NCI-H1930 (cell line): ENCODE measurements at regions not wholly inside any gene's neighbourhood (a gene's known extent, or its start where the extent isn't known, plus 50 kb on each side); places are given as distances from the start of the nearest gene placed in this dataset.
"Not testable (repeated sequence)": the region's sequence is repeated elsewhere in the genome, so short reads cannot be mapped to it uniquely, and the experiment has no call there.

Experiments
- DNase-seq, 2 experiments: peaks; one replicate each; lab custom pipeline; 2025; lab: John Stamatoyannopoulos, UW

DNA sequence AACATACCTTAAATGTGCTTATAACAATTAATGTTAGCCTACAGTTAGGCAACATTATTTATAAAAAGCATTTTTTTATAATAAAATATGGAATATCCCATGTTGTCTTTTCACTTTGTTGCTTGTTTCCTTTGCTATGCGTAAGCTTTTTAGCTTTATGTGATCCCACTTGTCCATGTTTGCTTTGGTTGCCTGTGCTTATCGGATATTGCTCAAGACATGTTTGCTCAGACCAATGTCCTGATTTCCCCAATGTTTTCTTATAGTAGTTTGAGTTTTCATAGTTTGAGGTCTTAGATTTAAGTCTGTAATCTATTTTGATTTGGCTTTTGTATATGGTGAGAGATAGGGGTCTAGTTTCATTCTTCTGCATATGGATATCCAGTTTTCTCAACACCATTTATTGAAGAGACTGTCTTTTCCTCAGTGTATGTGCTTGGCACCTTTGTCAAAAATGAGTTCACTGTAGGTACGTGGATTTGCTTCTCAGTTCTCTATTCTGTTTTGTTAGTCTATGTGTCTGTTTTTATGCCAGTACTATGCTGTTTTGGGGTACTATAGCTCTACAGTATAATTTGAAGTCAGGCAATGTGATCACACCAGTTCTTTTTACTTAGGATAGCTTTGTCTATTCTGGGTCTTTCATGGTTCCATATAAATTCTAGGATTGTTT is 592.7 kb upstream of the SEMA6D start:
- DNase-seq: no peak

DNA sequence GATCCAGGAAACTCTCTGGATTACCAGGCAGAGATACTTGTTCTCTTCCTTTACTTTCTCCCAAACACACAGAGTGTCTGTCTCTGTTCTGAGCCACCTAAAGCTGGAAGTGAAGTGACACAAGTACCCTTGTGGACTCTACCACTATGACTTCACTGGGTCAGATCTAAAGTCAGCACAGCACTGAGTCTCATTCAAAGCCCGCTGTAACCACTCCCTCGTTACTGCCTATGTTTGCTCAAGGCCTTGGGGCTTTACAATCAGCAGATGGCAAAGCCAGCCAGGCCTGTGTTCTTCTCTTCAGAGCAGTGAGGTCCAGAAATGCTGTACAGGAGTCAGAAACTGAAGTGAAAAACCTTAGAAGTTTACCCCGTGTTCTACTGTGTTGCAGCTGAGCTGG is 588.3 kb upstream of the SEMA6D start:
- DNase-seq: no peak

DNA sequence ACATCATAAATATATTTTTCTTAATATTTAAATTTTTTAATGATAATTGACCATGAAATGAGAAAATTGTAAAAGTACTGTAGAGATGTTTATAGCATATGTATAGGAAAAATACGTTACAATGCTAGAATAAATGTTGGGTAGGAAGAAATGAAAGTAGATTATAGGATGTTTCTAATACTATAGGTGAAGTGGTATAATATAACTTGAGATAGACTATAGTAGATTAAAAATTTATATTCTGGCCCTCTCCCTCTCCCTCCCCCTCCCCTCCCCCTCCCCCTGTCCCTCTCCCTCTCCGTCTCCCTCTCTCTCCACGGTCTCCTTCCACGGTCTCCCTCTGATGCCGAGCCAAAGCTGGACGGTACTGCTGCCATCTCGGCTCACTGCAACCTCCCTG is 585.9 kb upstream of the SEMA6D start:
- DNase-seq: not testable (repeated sequence)

DNA sequence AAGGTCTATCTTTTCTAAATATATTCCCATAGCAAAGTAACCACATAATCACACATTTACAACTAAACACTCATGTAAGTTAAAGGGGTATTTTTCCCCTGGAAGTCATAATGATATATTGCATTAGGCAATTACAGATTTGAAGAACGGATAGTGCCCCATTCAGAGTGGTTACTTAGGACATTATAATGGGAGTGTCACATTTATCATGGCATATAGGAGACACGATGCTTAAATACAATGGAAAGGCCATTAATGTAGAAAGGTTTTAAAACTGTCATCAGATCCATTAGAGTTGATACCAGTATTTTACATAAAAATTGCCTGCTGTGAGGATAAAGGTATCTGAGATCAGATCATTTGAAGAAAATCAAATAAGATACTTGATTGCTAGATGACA is 582.0 kb upstream of the SEMA6D start:
- DNase-seq: no peak

DNA sequence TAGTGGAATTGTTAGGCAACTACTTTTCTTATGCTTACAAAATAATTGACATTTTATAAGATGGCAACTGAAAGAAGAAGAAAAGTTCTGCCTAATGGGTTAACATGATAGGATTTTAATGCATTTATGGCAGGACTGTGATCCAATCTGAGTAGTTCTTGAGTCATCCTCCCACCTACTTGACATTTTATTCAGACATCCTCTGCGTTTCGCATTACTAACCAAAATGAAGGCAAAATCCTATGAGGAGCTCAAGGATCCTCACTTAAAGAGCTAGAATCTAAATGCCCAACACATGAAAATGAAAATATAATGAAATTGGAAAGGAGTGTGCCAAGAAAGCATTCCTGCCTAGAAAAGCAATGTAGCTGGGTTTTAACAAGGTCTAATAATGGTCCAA is 581.1 kb upstream of the SEMA6D start:
- no peak for DNase-seq

DNA sequence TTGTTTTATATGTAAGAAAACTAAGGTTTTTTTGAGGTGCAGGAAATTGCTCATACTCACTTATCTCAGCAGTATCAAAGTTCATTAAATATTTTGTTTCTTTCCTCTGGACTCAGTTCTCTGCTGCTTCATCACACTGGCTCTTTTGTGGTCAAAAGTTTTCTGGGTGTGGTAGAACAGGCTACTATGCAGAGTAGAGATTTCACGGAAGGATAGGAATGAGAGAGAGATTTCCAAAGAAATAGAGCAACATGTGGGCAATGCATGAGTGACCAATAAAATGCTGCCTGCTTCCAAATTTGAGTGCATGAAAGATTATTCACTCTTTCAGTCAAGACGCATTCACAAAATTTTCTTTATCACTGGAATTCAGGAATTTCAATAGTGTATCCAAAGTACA is 577.3 kb upstream of the SEMA6D start:
- DNase-seq: no peak

DNA sequence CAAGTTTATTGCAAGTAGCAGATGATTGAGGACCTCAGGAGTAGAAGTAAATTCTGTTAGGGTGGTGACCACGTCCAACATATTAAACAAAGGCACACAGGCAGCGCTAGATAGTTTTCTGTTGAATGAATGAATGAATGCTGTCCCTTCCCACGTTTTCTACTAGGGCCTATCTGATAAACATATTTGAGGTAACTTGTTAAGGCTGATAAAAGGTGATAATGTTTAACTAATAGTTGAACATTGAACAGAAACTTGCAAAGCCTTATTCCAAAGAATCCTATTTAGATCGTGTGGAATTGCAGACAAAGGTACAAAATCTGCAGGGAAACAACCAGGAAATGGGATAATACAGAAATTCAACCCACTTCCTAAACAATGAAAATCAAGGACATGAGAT is 559.5 kb upstream of the SEMA6D start:
- DNase-seq: no peak

DNA sequence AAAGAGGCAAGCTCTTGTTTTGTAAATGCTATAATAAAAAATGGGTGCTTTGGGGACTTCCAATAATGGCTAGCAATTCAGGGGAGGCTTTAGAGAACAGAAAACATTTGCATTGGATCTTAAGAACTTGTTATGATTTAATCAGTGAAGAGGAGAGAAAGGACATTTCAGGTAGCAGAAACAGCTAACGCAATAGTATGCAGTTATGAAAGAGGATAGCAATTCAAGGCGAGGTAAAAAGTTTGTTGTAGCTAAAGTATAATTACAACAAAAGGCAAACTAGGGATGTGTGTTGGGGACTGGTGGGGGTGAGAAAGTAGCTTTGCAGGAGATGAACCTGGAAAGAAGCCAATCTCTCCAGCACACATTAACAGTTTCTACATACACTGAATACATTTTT is 558.7 kb upstream of the SEMA6D start:
- DNase-seq: no peak

DNA sequence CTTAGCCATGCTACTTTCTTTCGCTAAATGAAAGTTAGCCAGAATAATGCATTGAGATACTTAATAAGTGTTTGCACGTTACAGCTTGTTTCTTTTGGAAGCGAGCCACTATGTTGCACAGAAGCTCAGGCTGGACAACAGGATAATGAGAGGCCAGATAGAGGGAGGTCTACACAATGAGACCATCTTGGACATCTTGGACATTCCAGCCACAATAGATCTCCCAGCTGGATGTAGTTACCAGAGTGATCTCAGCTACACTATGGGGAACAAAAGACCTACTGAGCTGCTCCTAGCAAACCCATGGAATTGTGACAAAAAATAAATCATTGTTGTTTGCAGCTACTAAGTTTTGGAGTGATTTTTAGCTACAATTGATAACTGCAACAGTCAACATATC is 540.1 kb upstream of the SEMA6D start:
- DNase-seq: no peak

DNA sequence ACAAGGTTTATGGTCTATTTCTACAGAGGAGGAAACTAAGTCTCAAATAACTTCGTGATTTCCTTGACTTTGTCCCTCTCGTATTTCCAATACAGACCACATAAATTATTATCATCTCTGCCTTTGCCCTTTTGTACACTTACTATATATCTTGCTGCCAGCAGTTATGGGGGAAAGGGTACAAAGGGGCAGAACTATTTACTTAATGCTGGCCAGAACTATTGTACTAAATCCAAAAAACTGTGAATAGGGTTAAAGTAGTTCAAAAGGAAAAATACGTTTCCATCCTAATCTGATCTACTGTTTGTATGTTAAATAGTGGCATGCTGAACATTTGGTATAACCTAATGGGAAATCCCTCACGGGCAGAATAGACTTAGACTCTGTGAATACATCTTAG is 537.3 kb upstream of the SEMA6D start:
- DNase-seq: no peak

DNA sequence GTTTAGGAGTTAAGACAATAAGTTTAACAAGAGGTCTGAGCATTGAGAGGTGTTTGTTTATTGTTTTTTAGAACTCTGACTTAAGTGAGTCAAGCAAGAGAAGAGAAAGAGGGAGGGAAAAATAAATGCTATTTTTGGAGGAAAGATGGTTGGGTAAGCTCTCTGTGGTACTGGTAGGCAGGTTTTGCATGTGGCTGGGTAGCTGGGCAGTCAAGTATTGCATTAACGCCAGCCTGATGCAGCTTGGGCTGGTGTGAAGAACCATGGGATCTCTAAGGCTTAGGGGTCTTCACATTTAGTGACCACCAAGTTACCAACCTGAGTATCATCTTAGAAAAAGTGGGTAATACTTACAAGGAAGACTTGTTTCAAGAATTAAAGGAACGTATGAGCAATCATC is 534.5 kb upstream of the SEMA6D start:
- no peak for DNase-seq

DNA sequence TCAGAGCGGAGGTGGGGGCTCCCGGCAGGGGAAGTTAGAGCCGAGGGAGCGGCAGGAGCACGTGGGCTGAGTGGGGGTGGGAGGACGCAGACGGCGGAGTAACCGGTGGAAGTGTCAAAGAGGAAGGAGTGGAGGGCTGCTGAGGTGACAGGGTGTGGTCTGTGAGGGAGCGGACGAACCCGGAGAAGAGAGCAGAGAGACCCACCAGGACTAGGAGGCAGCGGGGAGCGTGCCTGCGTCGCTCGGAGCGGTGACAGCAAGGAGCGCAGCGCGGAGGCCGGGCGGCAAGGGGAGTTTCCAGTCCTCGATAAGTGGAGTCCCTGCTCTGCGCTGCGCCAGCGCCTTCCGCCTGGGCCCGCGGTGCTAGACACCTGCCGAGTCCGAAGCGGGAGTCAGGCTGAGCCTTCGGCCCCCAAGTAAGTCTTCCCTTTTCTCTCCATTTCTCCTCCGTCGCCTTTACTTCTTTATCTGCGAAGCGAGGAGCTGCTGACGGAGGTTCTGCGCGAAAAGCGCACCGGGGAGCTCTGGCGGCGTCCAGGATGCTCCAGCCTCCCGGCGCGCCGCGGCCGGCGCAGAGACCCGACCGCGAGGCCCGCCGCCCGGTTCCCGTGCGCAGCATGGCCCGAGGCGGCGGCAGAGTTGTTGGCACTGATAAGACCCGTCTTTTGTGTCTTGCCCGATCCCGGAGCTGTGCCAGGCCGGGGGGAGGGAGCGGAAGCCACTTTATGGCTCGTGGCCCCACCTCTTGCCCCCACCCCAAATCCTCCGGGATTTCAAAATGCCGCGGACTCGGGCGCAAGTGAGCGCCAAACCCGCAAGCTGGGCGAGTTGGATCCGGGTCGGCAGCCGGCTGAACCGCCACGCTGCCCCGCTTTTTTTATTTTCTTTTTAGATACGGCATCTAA is 533.0 kb upstream of the SEMA6D start:
- peak in 1 of 2 experiments; percentile 7 for DNase-seq

DNA sequence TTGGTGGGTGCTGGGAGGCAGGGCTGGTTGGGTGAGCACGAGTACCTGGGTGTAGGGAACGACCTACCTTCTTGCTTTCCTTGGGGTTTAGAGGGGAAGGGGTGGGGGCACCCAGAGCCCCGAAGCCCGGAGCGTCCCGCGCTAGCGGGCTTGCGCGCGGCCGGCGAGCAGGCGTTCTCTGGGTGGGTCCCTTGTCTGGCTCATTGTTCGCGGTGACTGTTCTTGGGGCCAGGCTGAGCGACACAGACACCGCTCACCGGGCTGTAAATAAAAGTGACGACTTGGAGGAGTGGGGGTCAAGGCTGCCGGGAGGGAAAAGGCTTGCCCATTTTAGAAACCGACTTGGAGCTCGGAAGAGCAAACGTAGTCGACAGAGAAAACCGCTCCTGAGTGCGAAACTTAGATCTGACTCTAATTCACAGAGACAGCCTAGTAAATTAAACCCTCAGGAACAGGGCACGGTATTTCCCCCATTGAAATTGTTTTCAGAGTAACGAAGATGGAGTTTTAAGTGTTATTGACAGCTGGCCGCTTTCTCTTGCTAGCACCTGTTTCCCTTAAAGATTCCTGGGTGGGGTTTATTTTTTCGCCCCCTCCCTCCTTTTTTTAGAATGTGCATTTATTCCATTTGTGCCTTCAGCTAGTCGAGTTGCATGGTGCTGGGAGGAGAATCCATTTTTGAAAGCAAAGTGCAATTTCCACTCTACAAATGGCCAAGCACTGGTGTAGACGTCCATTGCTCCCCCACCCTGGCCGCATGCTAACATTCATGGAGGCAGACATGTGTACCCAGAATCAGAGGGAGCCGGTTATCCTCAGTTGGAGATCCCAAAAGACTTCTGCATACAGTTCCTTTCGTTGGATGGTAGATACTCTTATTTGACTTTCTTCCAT is 532.1 kb upstream of the SEMA6D start:
- no peak for DNase-seq

DNA sequence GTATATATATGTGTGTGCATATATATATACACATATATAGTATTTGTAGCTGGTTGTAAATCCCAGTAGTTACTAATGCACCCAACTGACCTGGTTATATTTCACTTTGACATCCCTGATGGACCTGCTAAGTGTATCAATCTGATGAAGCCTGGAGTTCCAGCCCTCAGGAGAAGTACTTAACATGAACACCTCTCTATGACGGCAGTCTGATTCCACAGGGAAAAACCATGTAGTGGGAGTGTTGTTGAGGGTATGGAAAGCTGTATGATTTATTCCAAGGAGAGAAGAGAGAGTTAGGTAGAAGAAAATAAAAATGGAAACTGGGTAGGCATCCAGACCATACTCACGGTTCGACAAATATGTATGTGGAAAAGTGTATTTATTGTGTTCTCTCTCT is 531.2 kb upstream of the SEMA6D start:
- DNase-seq: no peak

DNA sequence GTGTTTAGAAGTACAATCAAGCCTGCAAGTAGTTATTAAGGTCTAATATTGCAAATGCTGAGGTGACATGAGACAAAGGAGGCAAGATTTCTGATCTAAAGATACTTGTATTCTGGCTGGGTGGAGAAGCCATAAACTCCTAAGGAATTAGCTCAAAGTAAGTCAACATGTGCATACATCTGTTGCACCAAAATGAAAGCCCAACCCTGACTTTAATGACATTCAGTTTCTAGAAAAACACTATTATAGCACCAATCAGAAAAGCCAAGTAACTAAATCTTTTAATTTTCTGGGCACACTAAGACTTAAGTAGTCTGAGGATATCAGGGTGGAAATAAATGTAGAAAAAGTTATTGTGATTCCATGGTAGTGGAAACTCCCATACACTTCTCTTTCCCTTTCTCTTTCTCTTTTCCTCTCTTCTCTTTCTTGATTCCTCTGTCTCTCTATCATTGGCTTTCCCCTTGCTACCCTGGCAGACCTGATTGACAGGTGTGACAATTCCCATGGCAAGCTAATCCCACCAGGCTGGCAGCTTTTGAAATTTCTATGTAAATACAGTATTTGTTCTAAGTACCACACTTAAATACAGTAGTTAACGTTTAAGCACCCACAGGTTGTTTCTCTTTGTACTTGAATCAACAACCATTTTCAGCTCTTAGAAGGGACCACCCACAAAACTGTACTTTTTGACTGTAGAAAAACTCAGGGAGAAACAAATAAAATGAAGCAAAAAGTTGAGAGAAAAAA is 528.4 kb upstream of the SEMA6D start:
- DNase-seq: no peak

DNA sequence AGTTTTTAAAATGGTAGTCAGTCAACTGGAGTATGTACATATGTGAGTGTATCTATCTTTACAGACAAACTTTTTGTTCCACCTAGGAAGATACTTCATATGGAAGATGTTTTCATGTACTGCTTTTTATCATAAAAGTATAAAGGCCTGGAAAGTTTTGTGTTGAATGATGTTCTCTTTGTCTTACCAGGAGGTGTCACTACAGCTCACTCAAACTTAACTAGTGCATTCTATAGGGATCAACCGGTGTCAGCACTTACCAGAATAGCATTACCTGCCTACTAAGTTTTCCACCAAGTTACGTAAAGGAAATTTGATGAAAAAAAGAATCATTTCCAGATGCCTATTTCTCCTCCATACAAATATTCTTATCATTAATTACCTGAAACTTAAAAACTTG is 522.6 kb upstream of the SEMA6D start:
- DNase-seq: no peak

DNA sequence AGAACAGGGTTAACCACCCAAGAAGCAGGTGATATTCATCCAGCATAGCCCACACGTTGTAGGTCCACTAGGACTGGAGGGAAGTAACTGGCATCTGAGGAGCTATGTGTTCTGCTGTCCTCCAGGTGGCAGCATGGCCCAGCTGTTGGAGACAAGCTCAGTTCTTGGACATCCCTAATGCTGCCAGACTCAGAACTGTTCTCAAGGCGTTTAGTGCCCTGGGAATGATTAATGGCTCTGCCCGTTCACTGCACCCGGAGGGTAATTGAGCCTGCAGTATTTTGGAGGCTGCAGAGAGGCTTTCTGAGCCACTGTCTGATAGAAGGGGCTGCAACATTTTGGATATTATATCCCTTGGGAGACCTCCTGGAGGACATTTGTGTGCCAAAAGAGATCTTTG is 521.3 kb upstream of the SEMA6D start:
- peak; percentile 48 to 67 for DNase-seq

DNA sequence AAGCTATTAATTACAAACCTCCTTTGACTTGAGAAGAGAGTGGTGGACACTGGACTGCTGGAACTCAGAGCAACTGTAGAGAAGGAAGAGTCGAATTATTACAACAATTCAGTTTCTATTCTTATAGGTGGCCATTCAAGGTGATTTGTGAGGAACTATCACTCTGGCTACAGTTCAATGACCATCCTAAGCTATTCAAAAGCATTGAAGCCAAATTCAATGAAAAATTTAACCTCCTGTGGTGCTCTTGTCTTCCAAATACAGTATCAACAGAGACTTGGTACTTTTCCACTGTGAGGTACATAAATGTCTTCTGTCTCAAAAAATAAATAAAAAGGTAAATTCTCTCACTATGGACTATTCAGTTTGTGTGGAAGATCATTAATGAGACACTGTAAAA is 513.3 kb upstream of the SEMA6D start:
- DNase-seq: no peak

DNA sequence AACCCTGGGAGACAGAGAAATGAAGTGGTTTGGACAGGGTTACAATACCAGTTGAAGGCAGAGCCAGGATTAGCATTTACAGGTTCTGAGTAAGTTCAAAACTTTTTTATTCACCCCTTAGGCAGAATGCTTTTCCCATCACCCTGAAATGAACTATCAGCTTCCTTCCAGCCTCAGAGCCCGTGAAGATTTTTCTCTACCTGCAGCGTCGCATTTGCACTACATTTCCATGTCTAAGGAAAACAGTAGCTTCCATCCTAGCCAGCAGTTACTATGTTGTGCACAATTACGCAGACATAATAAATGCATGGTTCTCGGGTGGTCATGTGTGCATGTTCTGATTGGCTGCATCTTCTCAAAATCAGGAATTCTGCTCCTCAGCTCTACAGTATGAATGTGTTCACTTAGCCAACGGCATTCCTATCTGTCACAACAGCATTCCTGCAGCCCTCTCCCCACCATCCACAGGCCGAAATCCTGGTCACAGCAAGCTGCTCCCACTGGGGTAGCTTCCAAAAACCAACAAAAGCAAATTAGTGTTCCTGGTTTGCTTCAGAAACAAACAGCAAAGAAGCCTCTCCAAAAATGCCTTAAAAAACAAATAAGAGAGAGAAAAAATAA is 510.8 kb upstream of the SEMA6D start:
- DNase-seq: no peak

DNA sequence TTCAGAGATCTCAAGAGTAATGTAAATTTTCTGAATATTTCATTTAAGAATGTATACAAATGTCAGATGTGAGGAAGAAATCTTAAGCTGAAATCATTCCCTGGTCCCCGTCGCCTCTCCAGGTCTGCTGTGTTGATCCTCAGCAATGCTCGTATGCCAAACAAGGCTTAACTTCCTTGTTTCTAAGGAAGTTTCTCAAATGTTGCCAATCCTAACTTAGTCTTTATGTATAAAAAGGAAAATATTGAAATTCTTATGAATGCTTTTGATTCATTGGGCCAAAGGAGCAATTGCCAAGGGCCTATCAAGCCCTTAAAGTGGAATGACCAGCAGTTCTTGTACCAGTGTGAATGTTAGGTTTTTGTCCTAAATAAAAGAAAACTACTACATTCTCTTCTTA is 507.7 kb upstream of the SEMA6D start:
- no peak for DNase-seq

DNA sequence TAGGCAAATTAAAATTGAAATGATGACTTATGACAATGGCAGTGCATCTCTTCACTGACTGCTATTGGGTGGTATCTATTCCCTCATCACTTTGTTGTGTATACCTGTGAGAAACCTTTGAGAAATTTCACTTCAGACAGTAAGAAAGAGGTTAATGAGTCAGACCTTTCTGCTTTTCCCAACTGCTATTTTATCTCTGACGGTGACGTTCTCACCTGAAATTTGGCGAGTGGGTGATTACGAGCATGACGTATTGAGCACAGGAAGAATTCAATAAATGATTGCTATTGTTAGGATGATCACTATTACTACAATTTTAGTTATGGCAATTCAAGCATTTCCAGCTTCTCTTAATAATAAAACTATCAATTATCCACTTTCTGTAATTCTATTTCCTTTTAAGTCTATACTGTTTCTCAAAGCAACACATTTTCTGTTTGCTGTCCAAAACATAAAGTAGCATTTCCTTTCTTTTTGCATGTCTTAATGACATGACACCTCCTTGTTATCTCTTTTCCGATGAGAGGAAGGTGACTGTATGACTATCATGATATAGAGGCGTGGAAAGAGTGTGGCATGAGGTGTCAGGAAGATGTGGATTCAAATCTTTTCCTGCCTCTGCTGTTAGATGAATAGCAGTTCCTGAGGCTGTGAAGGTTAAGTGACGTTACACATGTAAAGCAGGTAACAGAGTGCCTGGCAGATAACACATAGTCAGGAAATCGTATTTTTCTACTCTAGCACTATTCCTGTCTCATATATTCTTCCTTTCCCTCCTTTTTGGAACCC is 504.9 kb upstream of the SEMA6D start:
- DNase-seq: no peak
